COLO668 (cell line): ENCODE measurements at regions not wholly inside any gene's neighbourhood (a gene's known extent, or its start where the extent isn't known, plus 50 kb on each side); places are given as distances from the start of the nearest gene placed in this dataset.
A peak's percentile ranks its signal among the peaks of the same experiment; 100 is the strongest.

ENCODE experiments used
- DNase-seq: peaks from one replicate; lab custom pipeline; 2025; ENCODE audit not compliant: unreplicated experiment; lab: John Stamatoyannopoulos, UW

DNA sequence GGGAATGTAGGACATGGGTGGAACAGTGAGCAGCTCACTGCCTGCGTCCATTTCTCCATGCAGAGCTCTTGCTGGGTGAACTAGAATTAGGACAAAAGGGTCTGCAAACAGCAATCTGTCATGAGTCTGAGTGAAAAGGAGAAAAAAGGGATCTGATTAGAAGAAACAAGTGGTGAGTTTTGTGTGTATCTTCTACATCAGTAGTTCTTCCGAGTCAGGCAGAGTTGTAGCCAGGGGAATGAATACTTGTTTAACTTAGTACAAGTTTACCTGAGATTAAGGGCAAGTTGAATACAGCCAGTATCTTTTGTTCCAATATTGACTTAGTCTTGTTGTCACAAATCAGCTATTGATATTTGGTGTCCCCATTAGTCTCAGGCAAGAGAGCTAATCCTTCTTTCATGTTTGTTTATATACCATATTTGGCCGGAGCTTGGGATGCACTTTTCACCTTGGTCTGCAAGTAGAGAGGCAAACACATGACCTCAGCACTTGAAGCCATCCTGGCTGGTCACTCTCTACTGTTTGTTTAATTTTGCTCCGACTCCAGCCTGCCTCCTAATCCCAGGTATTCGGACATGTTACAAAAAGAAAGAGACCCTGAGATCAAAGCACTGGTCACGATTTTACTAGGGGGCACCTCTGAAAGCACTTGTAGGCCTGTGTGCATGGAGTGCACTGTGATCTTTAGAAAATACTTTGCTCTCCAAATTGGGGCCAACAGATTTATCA lies 211.0 kb upstream of the NT5C1B start:
- DNase-seq: peak; percentile 15

GRCh38 chr2:18799397-18799796 lies 210.0 kb upstream of the NT5C1B start:
- DNase-seq: no peak

DNA sequence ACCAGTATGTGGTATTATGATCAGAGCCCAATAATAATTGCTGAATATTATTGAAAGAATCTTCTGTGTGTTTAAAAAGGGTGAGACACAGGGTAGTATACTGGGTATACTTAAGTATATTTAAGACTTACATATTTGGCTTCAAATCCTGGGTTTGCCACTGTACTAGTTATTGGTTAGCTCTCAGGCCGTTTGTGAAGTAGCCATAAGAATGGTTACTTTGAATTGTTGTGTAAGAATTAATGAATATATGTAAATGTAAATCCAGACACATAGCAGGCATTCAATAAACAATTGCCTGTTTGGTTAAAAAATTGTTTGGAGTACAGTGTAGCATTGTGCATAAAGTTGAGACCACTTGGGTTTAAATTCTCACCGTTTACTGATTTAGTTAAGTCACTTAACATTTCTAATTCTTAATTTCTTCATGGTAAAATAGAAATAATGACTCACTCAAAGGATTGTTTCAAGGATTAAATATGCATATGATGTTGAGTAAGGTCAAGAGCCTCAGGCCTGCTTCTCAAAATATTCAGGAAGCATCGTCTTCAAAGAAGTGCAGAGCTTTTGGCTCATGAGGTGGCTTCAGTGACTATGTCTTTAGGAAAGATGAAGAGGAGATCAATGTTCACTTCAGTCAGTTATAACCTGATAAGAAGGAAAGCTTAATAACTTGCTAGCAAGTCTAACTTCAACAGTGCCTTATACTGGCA lies 207.9 kb upstream of the NT5C1B start:
- DNase-seq: no peak

- no peak for DNase-seq
Observed at GRCh38 chr2:18795906-18796305, 206.5 kb upstream of the NT5C1B start.

GRCh38 chr2:18792684-18793083 lies 203.3 kb upstream of the NT5C1B start:
- DNase-seq: no peak

DNA sequence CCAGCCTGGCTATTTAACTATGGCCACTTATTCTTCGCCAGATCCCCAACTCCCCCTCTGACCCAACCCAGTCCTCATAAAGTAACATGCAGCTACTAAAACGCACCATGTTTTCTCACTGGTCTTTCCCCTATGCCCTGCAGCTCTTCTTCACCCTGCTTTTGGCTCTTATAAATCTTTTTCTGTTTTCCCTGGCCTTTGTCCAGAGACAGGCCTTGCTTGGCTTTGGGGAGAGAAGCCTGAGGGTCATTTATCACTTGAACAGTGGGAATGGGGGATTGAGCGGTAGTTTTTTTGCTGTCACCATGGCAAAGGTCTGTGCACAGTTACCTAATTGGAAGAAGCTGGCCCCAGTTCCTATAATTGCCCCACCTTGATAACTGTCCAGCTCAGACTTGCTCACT lies 202.9 kb upstream of the NT5C1B start:
- no peak for DNase-seq

DNA sequence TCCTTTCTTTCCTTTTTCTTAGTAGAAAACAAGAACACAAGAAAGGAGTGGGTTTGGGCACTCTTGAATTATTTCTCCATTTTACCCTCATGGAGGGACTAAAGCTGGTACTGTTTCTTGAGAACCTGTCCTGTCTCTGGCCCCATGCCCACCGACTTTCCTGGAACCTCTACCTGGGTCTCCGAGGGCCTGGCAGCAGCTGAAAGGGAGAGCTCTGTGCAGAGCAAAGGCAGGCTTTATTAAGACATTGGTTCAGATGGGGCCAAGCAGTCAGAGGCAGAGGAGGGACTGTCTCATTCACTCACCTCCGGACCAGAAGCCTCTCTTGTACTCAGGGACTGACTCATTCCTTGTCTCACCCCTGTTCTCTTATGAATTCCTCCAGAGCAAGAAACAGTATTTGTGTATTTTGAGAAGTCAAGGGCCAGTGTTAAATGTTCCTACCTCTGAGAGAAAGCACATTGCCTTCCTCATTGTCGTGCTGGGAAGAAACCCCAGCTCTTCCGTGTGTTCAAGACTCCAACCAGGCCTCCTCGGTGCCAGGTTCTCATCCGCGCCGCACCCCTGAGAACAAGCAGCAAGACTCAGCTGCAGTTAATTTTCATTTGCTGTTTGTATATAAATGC lies 201.9 kb upstream of the NT5C1B start:
- no peak for DNase-seq

DNA sequence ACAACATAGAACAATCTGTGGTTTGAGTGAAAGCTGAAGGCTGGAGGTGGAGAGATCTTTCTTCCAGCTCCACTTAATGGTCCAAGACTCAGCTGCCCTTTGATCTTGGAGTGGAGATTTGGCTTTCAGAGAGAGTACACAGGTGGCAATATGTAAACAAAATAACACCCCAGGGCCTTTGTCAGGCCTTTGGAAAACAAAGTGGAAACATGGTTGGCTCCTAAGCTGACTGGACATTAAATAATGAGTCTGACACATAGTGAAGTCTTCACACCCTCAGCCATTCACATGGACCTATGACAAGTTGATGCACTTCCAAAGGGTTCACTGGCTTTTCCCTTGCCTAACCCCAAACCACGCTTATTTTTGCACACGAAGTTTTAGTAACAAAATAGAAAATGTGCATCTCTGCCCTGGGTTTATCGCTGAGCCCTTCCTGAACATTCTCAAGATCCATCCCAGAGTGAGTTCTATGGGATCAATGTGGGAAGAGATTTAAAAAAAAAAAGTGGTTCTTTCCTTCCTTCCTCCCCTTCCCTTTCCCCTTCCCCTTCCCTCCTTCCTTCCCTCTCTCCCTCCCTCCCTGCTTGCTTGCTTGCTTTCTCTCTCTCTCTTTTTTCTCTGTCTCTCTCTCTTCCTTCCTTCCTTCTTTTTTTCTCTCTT lies 201.3 kb upstream of the NT5C1B start:
- DNase-seq: no peak

DNA sequence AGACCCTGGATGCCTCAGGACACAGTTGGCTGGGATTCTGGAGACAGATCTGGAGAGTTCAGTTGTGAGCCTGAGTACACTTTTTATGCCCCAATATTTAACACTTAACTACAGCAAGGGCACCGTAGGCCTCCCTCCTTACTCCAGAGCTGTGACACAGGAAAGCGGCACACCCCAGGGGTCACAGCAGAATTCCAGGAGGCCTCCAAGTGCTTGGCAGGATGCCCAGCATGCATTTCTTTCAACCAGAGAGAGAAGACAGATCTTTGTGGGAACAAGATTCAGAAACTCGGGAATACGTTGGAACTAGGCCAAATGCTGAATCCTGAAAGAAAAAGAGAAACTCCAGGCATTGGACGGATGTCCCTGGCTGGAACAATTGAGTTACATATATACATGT lies 199.2 kb upstream of the NT5C1B start:
- no peak for DNase-seq

DNA sequence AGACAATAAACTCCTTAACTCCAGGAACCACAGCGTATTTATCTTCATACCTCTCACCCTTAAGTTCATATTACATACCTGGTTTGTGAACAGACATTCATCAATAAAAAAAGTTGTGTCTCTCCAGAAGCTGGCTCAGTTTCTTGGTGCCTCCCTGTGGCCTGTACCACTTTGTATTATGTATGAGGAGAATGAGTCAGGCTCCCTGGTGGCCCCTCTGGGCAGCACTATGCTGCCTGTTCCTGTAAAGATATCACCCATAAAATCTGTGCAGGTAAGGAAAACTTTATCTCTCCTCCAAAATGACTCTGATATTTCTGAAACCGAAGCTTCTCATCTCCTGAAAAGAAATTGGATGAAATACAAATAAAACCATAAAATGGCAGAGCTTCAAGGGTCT lies 198.4 kb upstream of the NT5C1B start:
- DNase-seq: no peak

DNA sequence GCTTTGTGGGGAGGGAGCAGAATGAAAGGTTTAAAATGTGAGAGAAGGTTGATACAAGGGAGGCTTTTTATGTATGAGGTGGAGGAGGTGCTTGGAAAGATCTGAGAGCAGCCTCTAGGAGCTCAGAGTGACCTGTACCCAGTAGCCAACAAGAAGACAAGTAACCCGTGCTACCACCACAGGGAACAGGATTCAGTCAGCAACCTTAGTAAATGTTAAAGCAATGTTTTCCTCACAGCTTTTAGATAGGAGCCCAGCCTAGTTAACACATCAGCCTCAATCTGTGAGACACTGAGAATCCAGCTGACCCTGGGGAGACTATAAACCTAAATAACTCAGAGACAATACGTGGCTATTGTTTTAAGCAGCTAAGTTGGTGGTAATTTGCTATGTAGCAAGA lies 194.9 kb upstream of the NT5C1B start:
- no peak for DNase-seq

- DNase-seq: no peak
Observed at GRCh38 chr2:18781541-18782280, 192.3 kb upstream of the NT5C1B start.

DNA sequence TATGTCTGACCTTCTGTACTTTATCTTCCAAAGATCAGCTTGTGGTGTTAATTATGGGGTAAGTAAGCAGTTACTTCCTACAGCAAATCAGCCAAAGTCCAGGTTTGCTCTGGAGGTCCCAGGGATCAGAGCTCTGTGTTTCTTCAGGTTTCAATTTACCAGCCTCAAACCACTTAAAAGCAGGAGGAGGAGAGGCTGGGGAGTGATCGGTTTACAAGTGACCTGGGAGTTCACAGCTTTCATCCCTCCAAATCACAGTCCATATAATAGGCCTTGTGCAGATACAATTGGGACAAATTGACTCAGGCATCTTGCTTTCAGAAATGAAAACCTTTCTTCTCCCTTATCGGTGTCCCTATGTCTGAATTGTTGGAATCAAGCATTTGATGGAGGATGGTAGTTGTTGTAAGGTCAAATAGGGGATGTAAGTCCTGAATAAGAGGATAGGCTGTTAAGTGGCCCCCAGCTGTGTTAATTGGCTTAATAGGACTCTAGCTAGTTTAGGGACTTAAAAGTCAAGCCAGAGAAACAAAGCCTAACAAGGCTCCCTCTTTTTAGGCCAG lies 188.0 kb upstream of the NT5C1B start:
- DNase-seq: no peak

GRCh38 chr2:18771212-18771611 lies 181.8 kb upstream of the NT5C1B start:
- DNase-seq: no peak

DNA sequence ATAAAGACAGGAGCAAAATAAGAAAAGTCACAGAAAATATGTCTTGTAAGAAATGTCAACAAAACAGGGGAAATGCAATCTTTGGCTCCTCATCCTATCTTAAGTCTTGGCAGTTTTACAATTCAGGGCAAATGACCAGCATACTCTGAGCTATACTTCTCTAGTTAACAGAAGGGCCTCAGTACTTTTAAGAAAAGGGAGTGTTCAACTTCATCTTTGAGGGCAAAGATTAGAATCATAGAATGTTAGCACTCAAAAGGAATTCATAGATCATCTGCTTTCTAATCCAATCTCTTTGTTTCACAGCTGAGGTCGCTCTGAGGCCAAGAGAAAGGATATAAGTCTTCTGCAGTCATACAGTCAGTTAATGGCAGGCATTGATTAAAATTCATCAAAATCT lies 174.0 kb upstream of the NT5C1B start:
- no peak for DNase-seq

DNA sequence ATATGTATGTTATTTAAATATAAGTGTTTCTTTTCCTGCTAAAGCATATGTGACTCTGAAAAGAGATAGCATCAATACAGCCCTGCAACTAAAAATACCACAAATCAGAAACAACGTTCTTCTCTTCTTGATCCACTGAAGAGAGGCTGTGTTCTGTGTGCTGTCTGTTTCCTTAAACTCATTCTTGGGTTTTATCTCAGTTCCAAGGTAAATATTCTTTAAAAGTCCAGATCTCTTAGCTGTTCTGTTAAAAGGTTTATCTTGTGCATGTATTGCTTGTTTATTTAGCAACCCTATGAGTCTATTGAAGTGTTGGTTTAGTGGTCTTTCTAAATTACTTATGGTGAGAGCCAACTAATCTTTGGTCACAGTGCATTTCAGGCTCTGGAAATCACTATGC lies 173.3 kb upstream of the NT5C1B start:
- no peak for DNase-seq

DNA sequence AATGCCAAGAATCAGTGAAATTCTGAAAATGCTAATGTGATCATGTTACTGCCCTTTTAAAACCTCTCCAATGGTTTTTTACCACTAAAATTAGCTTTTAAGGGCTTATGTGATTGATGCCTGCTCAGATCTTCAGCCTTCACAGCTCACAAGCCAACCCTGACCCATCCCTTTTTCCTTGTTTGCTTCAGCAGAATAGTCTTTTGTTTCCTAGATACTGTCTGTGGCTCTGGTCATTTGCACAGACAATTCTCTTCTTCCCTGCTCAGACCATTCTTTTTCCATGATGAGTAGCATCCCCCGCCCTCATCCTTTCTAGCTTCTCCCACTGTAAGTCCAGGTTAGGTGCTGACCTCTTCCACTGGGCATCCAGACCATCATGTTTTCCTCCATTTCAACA lies 164.9 kb upstream of the NT5C1B start:
- no peak for DNase-seq

DNA sequence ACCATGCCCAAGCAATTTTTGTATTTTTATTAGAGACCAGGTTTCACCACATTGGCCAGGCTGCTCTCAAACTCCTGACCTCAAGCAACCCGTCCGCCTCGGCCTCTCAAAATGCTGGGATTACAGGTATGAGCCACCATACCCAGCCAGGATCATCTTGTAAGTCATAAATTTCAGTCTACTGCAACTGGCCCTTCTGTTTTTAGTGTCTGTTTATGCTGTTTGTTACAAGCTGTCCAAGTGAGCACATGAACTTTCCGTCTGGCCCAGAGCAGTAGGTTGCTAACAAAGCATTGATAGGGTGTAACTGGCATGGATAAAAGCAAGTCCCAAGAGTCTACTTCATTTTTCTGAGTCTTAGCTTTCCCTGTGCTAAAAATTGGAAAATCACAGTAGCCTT lies 164.4 kb upstream of the NT5C1B start:
- no peak for DNase-seq

- peak; percentile 62 for DNase-seq
Observed at GRCh38 chr2:18752667-18753422, 163.5 kb upstream of the NT5C1B start.

DNA sequence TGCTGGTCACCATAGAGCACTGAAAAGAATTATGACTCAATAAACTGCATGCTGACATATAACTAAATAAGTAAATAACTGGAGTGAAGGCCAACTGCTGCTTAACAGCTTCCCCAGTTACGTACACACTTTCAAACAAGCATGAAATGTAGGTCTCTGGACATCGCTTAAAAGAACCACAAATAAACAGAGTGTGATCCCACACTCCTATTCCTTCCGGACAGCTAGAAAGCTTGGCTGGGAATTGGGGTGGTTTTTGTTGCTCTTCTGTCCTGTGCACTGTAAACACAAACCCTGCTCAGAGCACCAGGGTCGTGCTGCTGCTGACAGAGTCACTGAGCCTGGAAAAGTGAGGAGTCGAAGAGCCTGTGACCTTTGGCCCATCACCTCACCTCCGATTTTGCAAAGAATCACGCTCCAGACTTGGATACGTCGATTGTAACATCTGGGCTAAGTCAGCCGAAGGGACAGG lies 162.7 kb upstream of the NT5C1B start:
- peak; percentile 33 for DNase-seq
